ENCODE measurements at regions not wholly inside any gene's neighbourhood (a gene's known extent, or its start where the extent isn't known, plus 50 kb on each side); places are given as distances from the start of the nearest gene placed in this dataset.
"Not testable (repeated sequence)": the region's sequence is repeated elsewhere in the genome, so short reads cannot be mapped to it uniquely, and the experiment has no call there.

DNA sequence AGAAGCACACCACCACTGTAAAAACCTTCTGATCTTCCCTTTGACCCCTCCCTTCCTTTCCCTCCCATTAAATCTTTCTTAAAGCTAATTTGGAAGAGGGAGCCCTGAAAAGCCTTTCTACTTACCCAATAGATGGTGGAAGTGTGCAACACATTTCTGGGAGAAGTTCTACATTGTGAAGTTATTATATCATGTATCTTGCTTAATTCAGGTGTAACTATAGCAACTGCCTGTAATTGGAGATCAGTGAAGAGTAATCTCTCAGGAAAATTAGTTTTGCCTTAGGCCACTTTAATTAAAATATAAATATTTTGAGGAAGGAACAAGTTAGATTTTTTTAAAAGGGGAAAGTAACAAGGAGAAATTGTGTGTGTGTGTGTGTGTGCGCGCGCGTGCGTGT lies 266.0 kb downstream of the SH3BP4 start:
- DNase-seq (ENCODE audit: low read depth in 2 of 2): no peak

- DNase-seq (ENCODE audit: low read depth in 2 of 2): no peak
Observed at GRCh38 chr2:235218486-235218907, 266.7 kb downstream of the SH3BP4 start.

GRCh38 chr2:235219048-235219447 lies 267.2 kb downstream of the SH3BP4 start:
- no peak for DNase-seq (ENCODE audit: low read depth in 2 of 2)

DNA sequence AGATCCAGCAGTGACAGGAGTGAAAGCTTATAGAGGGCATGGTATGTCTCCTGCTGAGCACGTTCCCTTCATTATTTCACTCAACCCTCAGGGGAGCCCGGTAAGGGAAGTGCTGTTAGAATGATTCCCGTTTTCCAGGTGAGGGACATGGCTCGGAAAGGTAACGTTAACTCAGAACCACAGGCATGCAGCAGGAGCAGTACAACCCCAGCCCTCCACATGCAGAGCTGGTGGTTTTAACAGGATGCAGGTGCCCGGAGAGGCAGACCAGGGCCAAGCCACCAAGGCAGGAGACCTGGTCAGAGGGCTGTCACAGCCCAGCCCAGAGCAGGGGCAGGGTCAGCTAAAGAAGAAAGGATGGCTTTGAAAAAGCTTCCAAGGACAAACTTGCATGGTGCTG lies 268.5 kb downstream of the SH3BP4 start:
- DNase-seq (ENCODE audit: low read depth in 2 of 2): no peak

GRCh38 chr2:235223011-235223410 lies 270.8 kb upstream of the AGAP1 start:
- no peak for DNase-seq (ENCODE audit: low read depth in 2 of 2)

GRCh38 chr2:235224410-235224809 lies 269.4 kb upstream of the AGAP1 start:
- DNase-seq (ENCODE audit: low read depth in 2 of 2): no peak

- no peak for DNase-seq (ENCODE audit: low read depth in 2 of 2)
Observed at GRCh38 chr2:235225261-235225660, 268.6 kb upstream of the AGAP1 start.

GRCh38 chr2:235227590-235227989 lies 266.3 kb upstream of the AGAP1 start:
- DNase-seq (ENCODE audit: low read depth in 2 of 2): no peak

GRCh38 chr2:235228422-235228821 lies 265.4 kb upstream of the AGAP1 start:
- DNase-seq (ENCODE audit: low read depth in 2 of 2): not testable (repeated sequence)

DNA sequence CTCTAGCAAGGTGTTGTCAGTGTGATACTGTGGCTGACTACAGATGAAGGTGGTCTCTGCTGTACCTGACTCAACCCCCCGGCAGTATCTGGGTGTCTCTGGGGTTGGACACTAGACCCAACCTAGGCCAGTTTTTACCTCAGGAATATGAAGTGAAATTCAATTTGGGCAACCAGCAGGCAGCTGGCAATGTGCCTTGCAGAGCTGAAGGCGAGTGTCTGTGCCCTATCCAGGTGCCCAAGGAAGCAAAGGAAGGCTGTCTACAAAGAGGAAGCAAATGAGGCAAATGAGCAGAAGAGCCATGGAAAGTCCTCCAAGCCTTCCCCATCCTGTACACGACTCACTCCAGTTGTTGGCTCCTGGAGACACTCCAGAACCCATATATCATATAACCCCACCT lies 264.6 kb upstream of the AGAP1 start:
- DNase-seq (ENCODE audit: low read depth in 2 of 2): no peak

DNA sequence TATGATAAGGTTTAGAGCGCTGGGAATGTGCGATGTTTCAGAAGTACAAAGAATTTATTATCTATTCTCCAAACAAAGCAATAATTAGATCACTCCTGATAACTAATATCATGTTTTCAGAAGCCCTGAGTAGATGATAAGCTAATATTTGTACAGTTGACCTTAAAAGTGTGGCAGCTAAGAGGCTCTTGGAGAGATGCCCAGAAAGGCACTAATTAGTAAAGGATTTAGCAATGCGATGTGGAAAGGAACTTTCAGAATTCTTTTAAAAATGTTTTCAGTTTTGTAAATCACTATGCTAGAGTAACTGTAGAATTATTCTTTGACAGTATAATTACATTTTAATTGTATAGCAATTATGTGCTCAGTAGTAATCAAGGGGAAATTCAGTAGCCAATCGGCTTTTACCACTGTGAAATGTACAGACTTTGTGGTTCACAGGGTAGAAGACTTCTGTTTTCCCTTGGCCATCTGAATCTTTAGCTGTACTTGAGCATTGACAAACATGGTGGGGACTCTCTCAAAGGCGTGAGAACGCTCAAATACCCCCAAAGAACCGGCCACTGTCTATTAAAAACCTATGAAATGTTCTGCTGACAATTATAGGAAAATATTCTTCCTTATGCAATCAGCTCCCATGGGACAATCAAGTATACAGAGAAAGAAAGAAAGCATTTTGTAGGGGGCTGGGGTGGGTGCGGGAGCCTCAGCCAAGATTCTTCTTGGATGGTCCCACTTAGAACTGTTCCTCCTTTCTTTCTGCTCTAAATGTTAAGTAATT lies 262.8 kb upstream of the AGAP1 start:
- DNase-seq (ENCODE audit: low read depth in 2 of 2): no peak

- no peak for DNase-seq (ENCODE audit: low read depth in 2 of 2)
Observed at GRCh38 chr2:235232449-235233433, 261.1 kb upstream of the AGAP1 start.

- DNase-seq (ENCODE audit: low read depth in 2 of 2): no peak
Observed at GRCh38 chr2:235234736-235235135, 259.1 kb upstream of the AGAP1 start.

- no peak for DNase-seq (ENCODE audit: low read depth in 2 of 2)
Observed at GRCh38 chr2:235235977-235236767, 257.7 kb upstream of the AGAP1 start.

DNA sequence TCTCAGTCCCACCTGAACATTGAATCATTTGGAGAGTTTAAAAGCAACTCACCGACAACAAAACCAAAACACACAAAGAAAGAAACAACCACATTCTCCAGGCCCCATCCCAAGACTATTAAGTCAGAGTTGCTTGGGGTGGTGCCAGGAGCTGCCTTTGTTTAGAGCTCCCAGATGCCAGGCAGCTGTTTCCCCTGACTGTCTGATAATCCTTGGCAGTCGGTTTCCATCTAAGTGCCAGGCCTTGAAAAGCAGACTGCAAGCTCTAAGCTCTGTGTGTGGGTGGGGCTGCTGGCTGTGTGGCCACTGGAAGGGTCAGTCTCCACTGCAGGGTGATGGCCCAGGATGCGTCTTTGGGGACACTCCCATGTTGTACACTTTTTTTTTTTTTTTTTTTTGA lies 255.3 kb upstream of the AGAP1 start:
- DNase-seq (ENCODE audit: low read depth in 2 of 2): no peak

- DNase-seq (ENCODE audit: low read depth in 2 of 2): no peak
Observed at GRCh38 chr2:235240574-235240973, 253.3 kb upstream of the AGAP1 start.

GRCh38 chr2:235244255-235245220 lies 249.3 kb upstream of the AGAP1 start:
- no peak for DNase-seq (ENCODE audit: low read depth in 2 of 2)

GRCh38 chr2:235247001-235247400 lies 246.8 kb upstream of the AGAP1 start:
- DNase-seq (ENCODE audit: low read depth in 2 of 2): no peak

GRCh38 chr2:235255693-235256092 lies 238.2 kb upstream of the AGAP1 start:
- DNase-seq (ENCODE audit: low read depth in 2 of 2): no peak

GRCh38 chr2:235257590-235257989 lies 236.3 kb upstream of the AGAP1 start:
- DNase-seq (ENCODE audit: low read depth in 2 of 2): no peak

- no peak for DNase-seq (ENCODE audit: low read depth in 2 of 2)
Observed at GRCh38 chr2:235262750-235263149, 231.1 kb upstream of the AGAP1 start.
